ENCODE measurements at regions not wholly inside any gene's neighbourhood (a gene's known extent, or its start where the extent isn't known, plus 50 kb on each side); places are given as distances from the start of the nearest gene placed in this dataset.

DNA sequence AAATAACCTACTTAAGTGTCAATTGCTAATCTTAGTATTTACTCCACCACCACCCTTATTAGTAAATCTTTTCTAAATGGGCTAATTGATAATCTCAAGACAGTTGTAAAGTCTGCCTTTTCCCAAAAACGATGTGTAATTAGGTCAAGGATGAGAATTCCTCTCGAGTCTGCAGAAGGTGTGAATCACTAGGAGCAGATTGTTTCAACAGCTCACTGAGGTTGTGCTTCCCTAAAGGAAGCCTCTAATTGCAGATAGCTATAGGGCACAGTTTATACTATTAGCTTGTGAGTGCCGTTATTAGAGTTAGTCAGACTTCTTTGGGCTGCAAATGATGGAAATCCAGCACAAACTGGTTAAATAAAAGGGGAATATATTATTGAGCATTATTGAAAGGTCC lies 84.9 kb downstream of the C11orf91 start:
- DNase-seq, result no peak

DNA sequence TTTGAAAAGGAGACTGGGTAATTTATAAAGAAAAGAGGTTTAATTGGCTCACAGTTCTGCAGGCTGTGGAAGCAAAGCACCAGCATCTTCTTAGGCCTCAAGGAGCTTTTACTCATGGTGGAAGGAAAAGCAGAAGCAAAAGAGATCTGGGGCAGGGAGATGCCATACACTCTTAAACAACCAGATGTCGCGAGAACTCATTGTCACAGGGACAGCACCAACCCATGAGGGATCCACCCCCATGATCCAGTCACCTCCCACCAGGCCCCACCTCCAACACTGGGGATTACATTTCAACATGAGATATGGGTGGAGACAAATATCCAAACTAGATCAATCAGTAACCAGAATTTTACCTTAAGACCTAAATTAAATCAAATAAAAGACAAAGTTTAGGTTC lies 87.2 kb downstream of the C11orf91 start:
- no peak for DNase-seq

- DNase-seq, result no peak
Observed at GRCh38 chr11:33610903-33611302, 89.7 kb downstream of the C11orf91 start.

DNA sequence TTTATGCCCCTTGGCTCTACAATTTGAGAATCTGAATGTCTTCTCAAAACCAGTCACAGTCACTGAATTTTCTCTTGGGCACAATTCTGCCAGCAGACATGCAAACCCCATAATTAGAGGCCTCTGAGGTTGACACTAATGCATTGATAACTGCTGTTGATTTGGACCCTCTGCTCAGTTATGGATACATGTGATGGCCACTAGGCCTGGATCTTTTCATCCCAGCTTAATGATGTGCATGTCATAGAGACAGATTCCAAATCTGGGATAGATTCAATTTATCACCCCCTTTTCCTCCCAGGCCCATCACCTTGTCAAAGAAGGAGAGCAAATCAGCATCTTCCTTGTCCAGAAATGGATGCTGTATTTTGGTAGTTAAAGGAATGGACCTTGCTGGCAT lies 92.2 kb downstream of the C11orf91 start:
- DNase-seq, result no peak

DNA sequence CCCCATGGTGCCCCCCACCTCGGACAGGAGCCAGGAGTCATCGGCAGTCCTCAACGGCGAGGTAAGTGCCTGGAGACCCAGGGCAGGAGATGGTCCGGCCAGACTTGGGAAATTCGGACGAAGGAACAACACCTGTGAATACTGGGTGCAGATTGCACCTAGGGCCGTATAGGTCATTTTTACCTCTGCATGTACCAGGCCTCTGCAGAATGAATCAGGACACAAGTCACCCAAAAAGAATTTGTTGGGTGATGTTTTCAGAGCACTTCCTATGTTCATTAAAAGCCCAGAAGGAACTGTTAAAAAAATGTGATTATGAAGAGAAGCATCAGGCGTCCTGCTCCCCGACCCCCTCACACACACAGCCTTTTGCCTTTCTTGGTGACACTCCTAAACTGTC lies 93.9 kb downstream of the C11orf91 start:
- DNase-seq, result no peak

- no peak for DNase-seq
Observed at GRCh38 chr11:33605703-33606102, 94.9 kb downstream of the C11orf91 start.

- peak; percentile 81 for DNase-seq
Observed at GRCh38 chr11:33598426-33599069, 102.1 kb downstream of the C11orf91 start.

DNA sequence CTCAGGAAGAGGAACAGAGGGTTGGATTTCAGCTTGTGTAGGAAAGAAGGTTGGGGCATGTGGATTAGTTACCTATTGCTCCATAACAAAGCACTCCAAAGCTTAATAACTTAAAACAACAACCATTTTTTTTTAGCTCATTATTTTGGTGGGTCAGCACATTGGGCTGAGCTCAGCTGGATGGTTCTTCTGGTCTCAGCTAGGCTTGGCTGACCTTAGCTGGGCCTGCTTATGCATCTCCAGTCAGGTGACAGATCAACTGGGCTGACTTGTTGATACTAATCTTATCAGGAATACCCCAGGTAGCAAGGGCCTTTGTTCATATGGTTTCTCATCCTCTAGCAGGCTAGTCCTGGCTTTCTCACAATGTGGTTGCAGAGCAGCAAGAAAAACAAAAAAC lies 106.4 kb downstream of the C11orf91 start:
- DNase-seq, result no peak

DNA sequence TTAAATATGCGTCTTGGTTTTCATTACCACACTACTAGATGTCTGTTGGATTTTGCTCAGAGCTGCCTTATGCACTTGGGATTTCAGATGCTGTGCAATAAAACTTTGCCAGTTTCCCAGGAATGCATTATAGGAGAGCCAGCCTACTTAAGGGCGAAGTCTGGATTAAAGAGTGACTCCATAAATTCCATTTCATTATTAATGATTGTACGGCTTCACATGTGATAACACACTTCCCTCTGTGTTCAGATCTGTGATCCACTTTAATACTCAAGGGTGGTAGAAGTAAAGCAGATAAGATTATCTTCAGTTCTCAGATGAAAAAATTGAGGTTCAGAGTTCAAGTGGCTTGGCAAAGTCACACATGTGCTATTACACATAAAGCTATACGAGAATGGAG lies 110.2 kb downstream of the C11orf91 start:
- DNase-seq, result no peak

- no peak for DNase-seq
Observed at GRCh38 chr11:33588056-33588455, 112.6 kb downstream of the C11orf91 start.

- DNase-seq, result no peak
Observed at GRCh38 chr11:33585586-33586209, 114.9 kb downstream of the C11orf91 start.

GRCh38 chr11:33582636-33583325 lies 117.8 kb downstream of the C11orf91 start:
- no peak for DNase-seq

GRCh38 chr11:33579101-33579500 lies 121.5 kb downstream of the C11orf91 start:
- DNase-seq, result no peak

DNA sequence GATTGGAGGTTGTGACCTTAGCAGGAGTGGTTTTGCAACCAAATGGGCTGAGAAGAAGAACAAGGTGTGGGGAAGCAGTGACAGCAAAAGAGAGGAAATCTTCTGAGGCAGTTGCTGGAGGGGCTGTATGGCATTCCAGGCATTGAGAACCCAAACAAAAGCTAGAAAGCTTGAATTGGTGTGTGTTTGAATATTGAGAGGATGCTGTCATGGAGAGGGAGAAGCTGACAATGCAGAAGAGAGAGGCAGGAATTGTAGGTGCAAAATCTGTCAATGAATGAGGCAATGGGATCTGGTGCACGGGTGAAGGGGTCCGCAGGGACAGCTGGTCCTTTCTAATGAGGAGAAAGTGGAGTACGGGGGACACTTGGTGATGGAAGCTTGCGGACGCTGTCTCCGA lies 123.4 kb downstream of the C11orf91 start:
- DNase-seq, result no peak

GRCh38 chr11:33575311-33575710 lies 125.3 kb downstream of the C11orf91 start:
- DNase-seq, result no peak

DNA sequence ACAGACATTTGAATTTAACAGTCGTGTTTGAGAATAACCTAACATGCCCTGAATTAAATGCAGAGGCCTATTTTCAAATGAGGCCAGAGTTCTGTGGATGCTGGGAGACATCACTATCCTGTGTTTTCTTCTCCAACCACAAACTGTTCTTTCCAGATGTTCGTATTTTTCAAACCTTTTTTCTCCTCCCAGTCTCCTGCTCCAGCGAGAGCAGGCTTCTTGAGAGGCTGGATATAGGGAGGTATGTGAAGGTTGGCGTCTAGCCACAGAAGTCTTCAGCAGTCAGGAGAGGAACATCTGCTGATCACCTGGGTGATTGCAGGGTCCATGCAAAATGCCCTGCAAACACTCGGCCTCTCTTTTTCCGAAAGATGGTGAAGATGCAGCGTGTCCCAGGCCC lies 126.3 kb downstream of the C11orf91 start:
- no peak for DNase-seq

DNA sequence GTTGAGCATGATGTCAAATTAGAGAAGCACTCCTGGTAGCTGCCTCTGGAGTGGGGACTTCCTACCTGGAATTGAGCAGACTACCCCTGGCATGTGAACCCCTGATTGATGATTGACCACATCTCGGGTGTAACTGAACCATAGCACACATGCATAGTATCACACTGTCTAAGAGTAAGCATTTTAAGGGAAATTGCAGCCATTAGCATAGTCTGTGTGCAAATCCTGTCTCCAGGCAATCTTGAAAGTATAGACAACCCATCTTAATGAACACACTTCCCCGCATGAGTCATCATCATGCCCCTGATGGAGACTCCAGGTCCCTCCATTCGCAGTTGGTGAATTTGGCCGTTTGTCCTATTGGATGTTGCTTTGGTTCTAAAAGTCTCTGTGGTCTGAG lies 131.3 kb downstream of the C11orf91 start:
- no peak for DNase-seq

GRCh38 chr11:33567004-33567403 lies 133.6 kb downstream of the C11orf91 start:
- no peak for DNase-seq

GRCh38 chr11:33564856-33565453 lies 135.7 kb downstream of the C11orf91 start:
- no peak for DNase-seq

GRCh38 chr11:33560729-33561128 lies 139.9 kb downstream of the C11orf91 start:
- no peak for DNase-seq

- no peak for DNase-seq
Observed at GRCh38 chr11:33559567-33559966, 141.1 kb downstream of the C11orf91 start.

DNA sequence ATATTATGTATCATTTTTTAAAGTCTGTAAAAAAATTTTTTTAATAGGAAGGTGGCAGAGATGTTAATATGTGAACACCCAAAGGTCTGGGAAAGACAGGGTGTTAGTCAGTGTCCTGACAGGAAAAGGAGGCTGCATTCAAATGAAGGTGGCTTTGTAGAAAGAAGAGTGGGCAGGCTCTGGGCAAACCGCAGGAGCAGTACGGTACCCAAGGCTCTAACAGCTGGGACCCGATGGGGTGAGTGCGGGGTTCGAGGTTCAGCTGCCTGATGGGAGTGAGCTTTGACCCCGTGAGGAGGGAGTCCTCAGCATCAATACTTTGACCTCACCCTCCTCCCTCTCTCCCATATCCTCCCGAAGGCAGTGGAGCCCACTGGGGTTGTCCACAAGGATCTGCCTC lies 142.5 kb downstream of the C11orf91 start:
- DNase-seq, result no peak

DNA sequence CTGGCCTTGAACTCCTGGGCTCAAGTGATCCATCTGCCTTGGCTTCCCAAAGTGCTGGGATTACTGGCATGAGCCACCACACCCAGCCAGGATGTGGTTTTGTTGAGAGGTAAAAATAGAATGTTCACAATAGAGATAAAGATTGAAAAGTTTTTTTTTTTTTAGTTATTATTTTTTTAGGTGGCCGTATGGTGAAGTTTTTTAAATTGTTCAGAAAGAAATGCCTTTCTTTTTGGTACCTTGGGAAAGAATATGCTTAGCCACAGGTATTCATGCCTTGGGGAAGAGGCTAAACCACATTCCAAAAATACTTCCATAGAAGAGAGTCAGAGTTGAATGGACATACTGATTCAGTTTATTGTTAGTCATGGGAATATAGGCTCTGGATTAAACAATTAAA lies 143.4 kb downstream of the C11orf91 start:
- no peak for DNase-seq

DNA sequence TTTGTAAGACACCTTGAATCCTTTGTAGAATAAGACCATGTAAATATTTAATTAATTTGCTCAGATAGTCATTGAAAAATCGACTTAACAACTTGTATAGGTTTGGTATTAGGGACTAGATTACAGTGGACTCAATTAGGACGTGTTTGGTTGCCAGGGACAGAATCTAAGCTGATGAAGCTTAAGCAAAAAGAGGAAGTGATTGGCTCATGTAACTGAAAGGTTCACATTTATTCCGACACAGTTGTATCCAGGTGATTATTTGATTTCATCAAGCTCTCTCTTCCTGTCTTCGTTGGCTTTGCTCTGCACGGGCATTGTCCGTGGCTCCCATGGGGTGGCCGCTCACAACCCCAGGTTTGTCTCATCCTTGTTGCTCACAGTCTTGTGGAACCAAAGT lies 146.4 kb downstream of the C11orf91 start:
- no peak for DNase-seq
